Ovary (tissue), 7 donors: ENCODE measurements at regions not wholly inside any gene's neighbourhood (a gene's known extent, or its start where the extent isn't known, plus 50 kb on each side); places are given as distances from the start of the nearest gene placed in this dataset.

Experiments
- DNase-seq, 5 donors: peaks; one replicate each; pipeline ENCODE4 v3.0.0-alpha.2; 2019 to 2020
- H3K27ac ChIP-seq, 2 donors: fragments of 200-600 bp; one replicate each; pipeline versions ENCODE4 v1.5.1 to v1.8.0; 2019 to 2022
- H3K27me3 ChIP-seq: fragments of 200-600 bp; one replicate; pipeline ENCODE4 v1.8.0; 2022
- H3K36me3 ChIP-seq: fragments of 200-600 bp; sonication (generic); one replicate; pipeline ENCODE4 v1.5.1; 2019
- H3K4me1 ChIP-seq: one replicate; pipeline ENCODE4 v1.8.1; 2013; ENCODE audit warnings: mild to moderate bottlenecking, moderate library complexity; ENCODE audit not compliant: insufficient read depth
- H3K4me3 ChIP-seq: fragments of 200-600 bp; sonication (generic); one replicate; pipeline ENCODE4 v1.5.1; 2017
- H3K9me3 ChIP-seq, 2 donors: fragments of 200-600 bp in 1 of 2; sonication (generic) in 1 of 2; one replicate each; pipeline versions ENCODE4 v1.5.1 to v1.8.1; 2013 to 2019; ENCODE audit warnings: mild to moderate bottlenecking in 1 of 2, moderate library complexity in 1 of 2
- EP300 ChIP-seq: sonication (generic); formaldehyde crosslinking; IDR thresholded peaks from one replicate; pipeline ENCODE4 v1.6.1; 2017; ENCODE audit warnings: antibody characterized with exemption
- POLR2A ChIP-seq: fragments of 450-650 bp; IDR thresholded peaks from one replicate; pipeline ENCODE4 v1.6.1; 2017; ENCODE audit warnings: antibody characterized with exemption, mild to moderate bottlenecking, moderate library complexity
- WGBS, 3 donors: extraction: QIAGEN DNeasy Blood & Tissue Kit in 1 of 3; methylation state at CpG; one replicate each; pipeline versions ENCODE4 v1.1.5 to v1.1.7; 2013 to 2017; 5-methylcytosine and 5-hydroxymethylcytosine counted together
- intact Hi-C, 4 donors: fragments of 100-400 bp; cut with DNase I; formaldehyde crosslinking; loops; one replicate each; pipeline versions ENCODE4 v1.11.0 to v1.15.1; 2022 to 2023
- TF ChIP-seq, protein P1 (sequence below), 3 donors: fragments of 450-650 bp in 2 of 3; fragments of 200-600 bp in 1 of 3; IDR thresholded peaks; one replicate each; pipeline versions ENCODE4 v1.5.1 to v1.8.0; 2016 to 2022; ENCODE audit warnings: antibody characterized with exemption in 3 of 3, mild to moderate bottlenecking in 1 of 3
- donor health status: DM: no; HTN: no; CAD: no; lungs with moderate emphysema.
- donor health status: DM: no; HTN: no; CAD: no.
- donor health status: Bipolar disorder and iron deficiency.
- donor health status: DM: no; HTN: no; CAD: no.
- donor health status: DM: yes; HTN: yes; CAD: no.

DNA sequence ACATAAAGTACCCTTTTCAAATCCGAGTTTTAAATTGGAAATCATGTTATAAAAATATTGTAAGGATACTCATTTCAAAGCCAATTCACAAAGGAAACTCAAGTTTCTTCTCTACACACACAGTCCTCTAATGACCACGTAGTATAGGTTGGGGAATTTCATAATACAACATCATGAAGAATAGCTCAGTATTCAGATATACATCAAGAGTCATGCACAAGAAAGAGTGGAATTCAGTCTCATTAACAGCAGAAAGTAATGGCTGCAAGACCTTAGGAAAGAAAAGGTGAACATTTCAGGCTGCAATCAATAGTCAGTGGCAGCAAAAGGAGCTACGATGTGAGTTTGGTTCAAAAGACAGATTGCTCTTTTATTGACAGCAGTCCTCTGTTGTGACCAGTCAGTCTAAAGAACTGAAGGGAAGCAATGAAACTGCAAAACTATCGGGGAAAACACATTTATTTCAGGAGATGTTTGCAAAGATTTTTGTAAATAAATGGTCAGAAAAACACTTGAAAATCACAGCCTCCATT lies 317.2 kb downstream of the IPMK start:
- intact Hi-C loops: no loop called here
- H3K4me3 ChIP-seq: no peak overlapping the region
- H3K27ac ChIP-seq: no peak overlapping the region
- TF ChIP-seq POLR2A: no peak
- TF ChIP-seq EP300: no peak
- TF ChIP-seq, protein P1, sequence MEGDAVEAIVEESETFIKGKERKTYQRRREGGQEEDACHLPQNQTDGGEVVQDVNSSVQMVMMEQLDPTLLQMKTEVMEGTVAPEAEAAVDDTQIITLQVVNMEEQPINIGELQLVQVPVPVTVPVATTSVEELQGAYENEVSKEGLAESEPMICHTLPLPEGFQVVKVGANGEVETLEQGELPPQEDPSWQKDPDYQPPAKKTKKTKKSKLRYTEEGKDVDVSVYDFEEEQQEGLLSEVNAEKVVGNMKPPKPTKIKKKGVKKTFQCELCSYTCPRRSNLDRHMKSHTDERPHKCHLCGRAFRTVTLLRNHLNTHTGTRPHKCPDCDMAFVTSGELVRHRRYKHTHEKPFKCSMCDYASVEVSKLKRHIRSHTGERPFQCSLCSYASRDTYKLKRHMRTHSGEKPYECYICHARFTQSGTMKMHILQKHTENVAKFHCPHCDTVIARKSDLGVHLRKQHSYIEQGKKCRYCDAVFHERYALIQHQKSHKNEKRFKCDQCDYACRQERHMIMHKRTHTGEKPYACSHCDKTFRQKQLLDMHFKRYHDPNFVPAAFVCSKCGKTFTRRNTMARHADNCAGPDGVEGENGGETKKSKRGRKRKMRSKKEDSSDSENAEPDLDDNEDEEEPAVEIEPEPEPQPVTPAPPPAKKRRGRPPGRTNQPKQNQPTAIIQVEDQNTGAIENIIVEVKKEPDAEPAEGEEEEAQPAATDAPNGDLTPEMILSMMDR (IDR thresholded peaks at IDR 0.05): no peak
- no peaks in the 10 kb centered on the region for H3K27me3 ChIP-seq
- H3K4me1 ChIP-seq: no peaks in the 10 kb centered on the region
- H3K9me3 ChIP-seq: no peaks in the 10 kb centered on the region
- WGBS, 3 donors: 24 to 28% (median 25%) methylated on average over 4 of the region's 4 CpGs
- H3K36me3 ChIP-seq: no peaks in the 10 kb centered on the region
- no peak for DNase-seq

DNA sequence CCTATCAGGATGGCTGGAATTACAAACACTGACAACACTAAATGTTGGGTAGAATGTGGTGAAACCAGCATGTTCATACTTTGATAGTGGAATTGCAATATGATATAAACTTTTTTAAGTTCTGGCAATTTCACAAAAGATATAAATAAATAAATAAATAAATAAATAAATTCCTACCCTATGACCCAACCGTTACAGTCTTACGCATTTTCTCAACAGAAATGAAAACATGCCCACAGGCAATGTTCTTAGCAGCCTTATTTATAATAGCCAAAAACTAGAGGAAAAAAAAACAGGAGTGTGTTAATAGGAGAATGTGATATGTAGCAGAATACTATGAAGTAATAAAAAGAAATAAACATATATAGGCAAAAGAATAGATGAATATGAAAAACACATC lies 318.9 kb downstream of the IPMK start:
- Histone ChIP-seq H3K9me3 (no peaks in the 10 kb centered on the region), H3K36me3 (no peaks in the 10 kb centered on the region), H3K4me1 (no peaks in the 10 kb centered on the region), H3K4me3 (no peak overlapping the region), H3K27ac (no peak overlapping the region), H3K27me3 (no peaks in the 10 kb centered on the region)
- no peak for TF ChIP-seq POLR2A
- TF ChIP-seq EP300: no peak
- TF ChIP-seq, protein P1 (IDR thresholded peaks at IDR 0.05): no peak
- DNase-seq: no peak
- intact Hi-C loops: no loop called here
- 73 to 87% (median 79%) methylated on average over 2 of the region's 2 CpGs for WGBS, 3 donors

DNA sequence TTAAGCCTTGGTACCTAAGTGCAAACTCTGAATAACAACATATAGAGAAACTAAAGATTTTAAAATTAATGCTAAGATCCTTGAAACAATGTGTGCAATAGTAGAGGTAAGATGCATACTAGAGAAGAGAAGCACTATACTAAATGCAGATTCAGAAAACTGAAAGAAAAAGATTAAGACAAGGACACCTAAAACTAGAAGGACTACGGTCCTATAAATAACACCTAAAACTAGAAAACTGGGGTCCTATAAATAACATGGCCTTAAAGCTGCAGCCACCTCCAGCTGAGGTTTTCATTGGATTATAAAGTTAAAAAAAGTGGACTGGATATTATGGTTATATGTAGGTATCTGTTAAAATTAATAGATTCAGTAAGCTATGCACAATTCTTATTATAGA lies 320.9 kb downstream of the IPMK start:
- WGBS, 3 donors: 69 to 87% (median 84%) methylated on average over 1 of the region's 1 CpG
- Histone ChIP-seq H3K4me1 (no peaks in the 10 kb centered on the region), H3K4me3 (no peak overlapping the region), H3K9me3 (no peaks in the 10 kb centered on the region), H3K27me3 (no peaks in the 10 kb centered on the region), H3K27ac (no peak overlapping the region), H3K36me3 (no peaks in the 10 kb centered on the region)
- TF ChIP-seq EP300: no peak
- no peak for TF ChIP-seq POLR2A
- TF ChIP-seq, protein P1 (IDR thresholded peaks at IDR 0.05): no peak
- intact Hi-C loops: no loop called here
- no peak for DNase-seq

DNA sequence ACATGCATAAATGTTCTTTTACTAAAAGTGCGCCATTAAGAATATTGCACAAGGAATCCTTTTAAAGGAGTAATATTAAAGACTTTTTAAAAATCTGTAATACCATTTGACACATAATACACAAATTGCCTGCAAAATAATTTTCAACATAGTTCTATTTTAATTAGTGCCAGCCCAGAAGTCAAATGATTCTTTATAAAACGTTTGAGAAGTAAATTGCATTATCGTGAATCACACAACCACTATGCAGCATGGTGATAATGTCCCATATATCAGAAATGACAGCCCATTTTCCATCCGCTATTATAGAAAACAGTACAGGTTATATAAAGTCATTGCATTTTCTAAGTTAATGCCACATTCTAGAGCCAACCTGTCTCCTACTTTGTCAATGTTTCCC lies 324.0 kb downstream of the IPMK start:
- TF ChIP-seq EP300 (no peak), POLR2A (no peak)
- TF ChIP-seq, protein P1 (IDR thresholded peaks at IDR 0.05): no peak
- no peaks in the 10 kb centered on the region for H3K36me3 ChIP-seq
- no peak overlapping the region for H3K4me3 ChIP-seq
- no peak overlapping the region for H3K27ac ChIP-seq
- H3K9me3 ChIP-seq: no peaks in the 10 kb centered on the region
- DNase-seq: no peak
- intact Hi-C loops: no loop called here
- no peaks in the 10 kb centered on the region for H3K27me3 ChIP-seq
- H3K4me1 ChIP-seq: no peaks in the 10 kb centered on the region
- WGBS, 3 donors: 73 to 84% (median 77%) methylated on average over 4 of the region's 4 CpGs
